OCI-LY3 (cell line): ENCODE measurements at regions not wholly inside any gene's neighbourhood (a gene's known extent, or its start where the extent isn't known, plus 50 kb on each side); places are given as distances from the start of the nearest gene placed in this dataset.

Experiments used
- H2AFZ ChIP-seq: fragments of 200-600, 300-600 bp; shearing (Covaris generic); 2 replicates; pipeline ENCODE4 v1.6.0; 2014; ENCODE audit warnings: antibody characterized with exemption, low read depth, low read length
- H3K27ac ChIP-seq: fragments of 200-600, 300-600 bp; sonication (generic); 2 replicates; pipeline ENCODE4 v1.5.1; 2014; ENCODE audit warnings: mild to moderate bottlenecking, low read length, moderate library complexity, mixed read lengths
- H3K27me3 ChIP-seq: fragments of 200-600, 300-600 bp; sonication (generic); 2 replicates; pipeline ENCODE4 v1.6.1; 2014; ENCODE audit warnings: low read depth, low read length, mixed read lengths
- H3K36me3 ChIP-seq: fragments of 200-600, 300-600 bp; sonication (generic); replicated peaks from 2 replicates; pipeline ENCODE3; 2014; ENCODE audit warnings: low read depth, low read length, mixed read lengths
- H3K4me1 ChIP-seq: fragments of 300-600, 200-600 bp; sonication (generic); 2 replicates; pipeline ENCODE4 v1.6.1; 2014; ENCODE audit warnings: low read length, mixed read lengths
- H3K4me2 ChIP-seq: fragments of 200-600, 300-600 bp; sonication (generic); 2 replicates; pipeline ENCODE4 v1.6.1; 2014; ENCODE audit warnings: low read length, mixed read lengths
- H3K4me3 ChIP-seq: fragments of 300-600, 200-600 bp; sonication (generic); 2 replicates; pipeline ENCODE4 v1.5.1; 2014; ENCODE audit warnings: antibody characterized with exemption, mild to moderate bottlenecking, low read length, moderate library complexity
- H3K79me2 ChIP-seq: fragments of 300-600, 200-600 bp; shearing (Covaris generic); 2 replicates; pipeline ENCODE4 v1.6.1; 2014; ENCODE audit warnings: mild to moderate bottlenecking, low read length, mixed read lengths
- H3K9ac ChIP-seq: fragments of 300-600, 200-600 bp; shearing (Covaris generic); 2 replicates; pipeline ENCODE4 v1.6.0; 2014; ENCODE audit warnings: mild to moderate bottlenecking, low read length, moderate library complexity
- H3K9me3 ChIP-seq: fragments of 200-600, 300-600 bp; shearing (Covaris generic); 2 replicates; pipeline ENCODE4 v1.6.1; 2014; ENCODE audit warnings: low read length, mixed read lengths; ENCODE audit not compliant: insufficient read depth
- H4K20me1 ChIP-seq: fragments of 200-600, 300-600 bp; sonication (generic); 2 replicates; pipeline ENCODE4 v1.6.1; 2016; ENCODE audit warnings: low read length, mixed read lengths; ENCODE audit not compliant: insufficient read depth
- EZH2phosphoT487 ChIP-seq: fragments of 200-600 bp; shearing (Covaris generic); IDR thresholded peaks from 2 replicates; pipeline ENCODE4 v1.6.1; 2018; ENCODE audit warnings: antibody characterized with exemption, mixed run types, low read depth
- TF ChIP-seq, protein P1 (sequence below): fragments of 200-600, 300-600 bp; sonication (generic); IDR thresholded peaks from 2 replicates; pipeline ENCODE4 v1.5.1; 2014; ENCODE audit warnings: antibody characterized with exemption, low read length, low read depth

DNA sequence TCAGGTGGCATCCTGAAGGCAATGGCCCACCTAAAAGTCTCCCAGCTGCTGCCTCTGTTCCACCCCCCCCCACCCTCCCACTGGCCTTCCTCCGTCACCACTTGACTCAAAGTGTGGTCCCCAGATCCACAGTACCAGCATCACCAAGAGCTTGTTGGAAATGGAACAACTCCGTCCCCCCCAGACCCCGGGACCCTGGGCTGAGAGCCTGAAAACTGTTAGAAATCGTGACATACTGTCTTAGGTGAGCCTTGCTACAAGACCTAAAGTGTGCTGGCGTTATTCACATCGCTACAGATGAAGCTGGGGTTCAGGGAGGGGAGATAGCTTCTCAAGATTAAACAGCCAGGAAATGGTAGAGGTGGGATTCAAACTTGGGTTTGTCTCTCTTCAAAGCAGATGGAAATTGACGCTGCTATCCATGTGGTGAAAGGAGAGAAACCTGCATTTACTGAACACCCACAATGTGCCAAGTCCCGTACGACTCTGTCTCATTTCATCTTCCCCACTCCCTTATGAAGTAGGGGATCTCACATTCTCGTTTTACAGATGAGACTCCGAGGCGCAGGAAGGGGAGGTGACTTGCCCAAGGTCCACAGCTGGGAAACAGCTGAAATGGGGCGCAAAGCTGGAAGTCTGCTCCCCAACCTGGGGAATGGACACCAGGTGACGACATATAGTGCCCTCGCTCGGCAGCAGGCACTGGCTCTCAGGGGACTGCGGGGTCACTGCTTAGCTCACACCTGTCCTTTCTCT is 52.8 kb upstream of the IFFO2 start:
- Histone ChIP-seq H3K27me3 (peaks cover 5% of the 10 kb centered on the region; the same call in 1 of the 2 replicates), H3K4me3 (no peak overlapping the region), H4K20me1 (no peaks in the 10 kb centered on the region), H3K9me3 (no peaks in the 10 kb centered on the region), H3K4me1 (peaks cover 10% of the 10 kb centered on the region; the same call in 1 of the 2 replicates), H3K9ac (no peak overlapping the region), H3K4me2 (no peak overlapping the region), H3K27ac (no peak overlapping the region), H3K79me2 (no peaks in the 10 kb centered on the region), H3K36me3 (no peaks in the 10 kb centered on the region), H2AFZ (no peak overlapping the region)
- TF ChIP-seq, protein P1, sequence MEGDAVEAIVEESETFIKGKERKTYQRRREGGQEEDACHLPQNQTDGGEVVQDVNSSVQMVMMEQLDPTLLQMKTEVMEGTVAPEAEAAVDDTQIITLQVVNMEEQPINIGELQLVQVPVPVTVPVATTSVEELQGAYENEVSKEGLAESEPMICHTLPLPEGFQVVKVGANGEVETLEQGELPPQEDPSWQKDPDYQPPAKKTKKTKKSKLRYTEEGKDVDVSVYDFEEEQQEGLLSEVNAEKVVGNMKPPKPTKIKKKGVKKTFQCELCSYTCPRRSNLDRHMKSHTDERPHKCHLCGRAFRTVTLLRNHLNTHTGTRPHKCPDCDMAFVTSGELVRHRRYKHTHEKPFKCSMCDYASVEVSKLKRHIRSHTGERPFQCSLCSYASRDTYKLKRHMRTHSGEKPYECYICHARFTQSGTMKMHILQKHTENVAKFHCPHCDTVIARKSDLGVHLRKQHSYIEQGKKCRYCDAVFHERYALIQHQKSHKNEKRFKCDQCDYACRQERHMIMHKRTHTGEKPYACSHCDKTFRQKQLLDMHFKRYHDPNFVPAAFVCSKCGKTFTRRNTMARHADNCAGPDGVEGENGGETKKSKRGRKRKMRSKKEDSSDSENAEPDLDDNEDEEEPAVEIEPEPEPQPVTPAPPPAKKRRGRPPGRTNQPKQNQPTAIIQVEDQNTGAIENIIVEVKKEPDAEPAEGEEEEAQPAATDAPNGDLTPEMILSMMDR: no peak
- no peak for TF ChIP-seq EZH2phosphoT487

DNA sequence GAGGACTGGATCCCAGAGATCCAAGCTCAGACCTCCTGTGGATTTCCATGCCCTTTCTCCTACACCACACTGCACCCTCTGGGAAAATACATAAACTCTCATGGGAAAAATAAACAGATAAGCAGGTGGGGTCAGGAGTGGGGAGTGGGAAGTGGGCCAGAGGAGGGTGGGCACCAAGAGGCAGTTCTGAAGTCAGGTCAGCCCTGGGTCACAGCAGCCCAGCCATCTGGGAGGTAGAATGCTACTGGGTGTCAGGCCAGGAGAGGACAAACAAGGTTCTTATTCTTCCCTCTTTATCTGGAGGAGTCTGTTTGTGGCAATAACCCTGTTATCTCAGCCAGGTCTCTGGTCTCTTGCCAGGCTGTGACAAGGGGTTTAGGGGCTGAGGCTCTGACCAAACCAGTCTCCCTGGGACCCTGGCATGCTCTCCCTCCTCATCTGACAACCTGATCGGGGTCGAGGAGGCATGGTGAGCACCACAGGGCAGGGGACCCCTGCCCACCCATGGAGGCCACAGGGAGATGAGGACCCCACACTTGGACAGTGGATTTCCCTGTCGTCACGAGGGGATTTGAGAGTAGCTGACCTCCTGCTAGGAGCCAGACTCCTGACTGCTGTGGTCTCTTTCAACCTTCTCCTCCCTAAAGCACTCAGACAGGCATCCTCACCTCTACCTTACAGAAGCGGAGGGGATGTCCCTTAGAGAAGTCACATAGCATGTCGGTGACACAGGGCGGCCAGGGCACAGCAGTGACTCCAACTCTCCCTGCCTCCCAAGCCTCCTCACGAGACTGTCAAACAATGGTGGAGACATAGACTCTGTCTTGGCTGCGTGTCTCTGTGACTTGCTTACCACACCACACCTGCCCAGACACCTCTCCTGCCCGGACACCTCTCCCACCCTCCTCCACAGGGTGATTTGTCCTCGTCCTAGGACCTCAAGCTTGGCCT is 51.3 kb upstream of the IFFO2 start:
- no peak overlapping the region for H3K4me3 ChIP-seq
- no peak overlapping the region for H2AFZ ChIP-seq
- H3K4me1 ChIP-seq: peaks cover 10% of the 10 kb centered on the region; the same call in 1 of the 2 replicates
- peaks cover 5% of the 10 kb centered on the region; the same call in 1 of the 2 replicates for H3K27me3 ChIP-seq
- no peaks in the 10 kb centered on the region for H4K20me1 ChIP-seq
- no peaks in the 10 kb centered on the region for H3K79me2 ChIP-seq
- no peaks in the 10 kb centered on the region for H3K9me3 ChIP-seq
- no peak overlapping the region for H3K4me2 ChIP-seq
- no peak for TF ChIP-seq EZH2phosphoT487
- TF ChIP-seq, protein P1: no peak
- H3K36me3 ChIP-seq: no peaks in the 10 kb centered on the region
- H3K9ac ChIP-seq: no peak overlapping the region
- H3K27ac ChIP-seq: no peak overlapping the region

DNA sequence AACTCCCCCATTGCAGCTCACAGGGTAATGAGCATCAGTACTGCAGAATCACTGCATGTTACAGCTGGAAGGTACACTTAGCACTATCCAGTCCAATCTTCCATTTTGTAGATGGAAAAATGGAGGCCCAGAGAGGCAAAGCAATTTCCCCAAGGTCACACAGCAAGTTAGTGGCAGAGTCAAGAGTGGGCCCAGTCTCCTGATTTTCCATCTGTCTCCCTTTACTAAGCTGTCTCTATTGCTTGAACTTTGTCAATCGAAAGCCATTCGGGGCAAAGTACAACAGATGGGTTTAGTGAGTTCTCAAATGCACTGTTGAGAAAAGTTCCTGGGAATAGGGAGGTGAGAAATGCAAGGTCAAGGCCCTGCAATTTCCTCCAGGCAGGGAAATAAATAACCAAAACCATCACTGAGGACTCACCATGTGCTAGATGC is 50.4 kb upstream of the IFFO2 start:
- peaks cover 10% of the 10 kb centered on the region; the same call in 1 of the 2 replicates for H3K4me1 ChIP-seq
- H3K4me2 ChIP-seq: no peak overlapping the region
- TF ChIP-seq EZH2phosphoT487: no peak
- TF ChIP-seq, protein P1: no peak
- H3K9ac ChIP-seq: no peak overlapping the region
- H3K79me2 ChIP-seq: no peaks in the 10 kb centered on the region
- no peaks in the 10 kb centered on the region for H4K20me1 ChIP-seq
- H3K27ac ChIP-seq: no peak overlapping the region
- H3K27me3 ChIP-seq: peaks cover 5% of the 10 kb centered on the region; the same call in 1 of the 2 replicates
- no peaks in the 10 kb centered on the region for H3K9me3 ChIP-seq
- H3K4me3 ChIP-seq: no peak overlapping the region
- no peaks in the 10 kb centered on the region for H3K36me3 ChIP-seq
- no peak overlapping the region for H2AFZ ChIP-seq
